H1 (cell line): ENCODE measurements at regions not wholly inside any gene's neighbourhood (a gene's known extent, or its start where the extent isn't known, plus 50 kb on each side); places are given as distances from the start of the nearest gene placed in this dataset.

Experiments
- EGR1 ChIP-seq: IDR thresholded peaks from 2 replicates; pipeline ENCODE4 v1.6.1; 2011; ENCODE audit warnings: low read depth, low read length, borderline replicate concordance
- NRF1 ChIP-seq: IDR thresholded peaks from 2 replicates; pipeline ENCODE4 v1.6.1; 2011; ENCODE audit warnings: mild to moderate bottlenecking, low read depth, low read length, improper control_type of control experiment
- POLR2A ChIP-seq, 2 experiments: IDR thresholded peaks; 1 replicate in 1 of 2; 2 replicates in 1 of 2; pipeline ENCODE4 v1.6.1; 2011; ENCODE audit warnings: low read depth in 2 of 2, low read length in 2 of 2, mild to moderate bottlenecking in 2 of 2; ENCODE audit errors: control extremely low read depth in 1 of 2
- SAP30 ChIP-seq: fragments of 300-600 bp; sonication (generic); IDR thresholded peaks from 2 replicates; pipeline ENCODE4 v1.7.1; 2012; ENCODE audit warnings: low read length, moderate library complexity, mild to moderate bottlenecking, inconsistent platforms; ENCODE audit not compliant: insufficient read depth, insufficient replicate concordance
- TF ChIP-seq, protein P1 (sequence below): fragments of 300-600 bp; sonication (generic); IDR thresholded peaks from 2 replicates; pipeline ENCODE4 v1.7.1; 2012; ENCODE audit warnings: low read length, moderate library complexity, mild to moderate bottlenecking, inconsistent platforms; ENCODE audit not compliant: insufficient replicate concordance

GRCh38 chr3:110750201-110750600 is 321.4 kb upstream of the NECTIN3 start (continued):
- TF ChIP-seq, protein P1, sequence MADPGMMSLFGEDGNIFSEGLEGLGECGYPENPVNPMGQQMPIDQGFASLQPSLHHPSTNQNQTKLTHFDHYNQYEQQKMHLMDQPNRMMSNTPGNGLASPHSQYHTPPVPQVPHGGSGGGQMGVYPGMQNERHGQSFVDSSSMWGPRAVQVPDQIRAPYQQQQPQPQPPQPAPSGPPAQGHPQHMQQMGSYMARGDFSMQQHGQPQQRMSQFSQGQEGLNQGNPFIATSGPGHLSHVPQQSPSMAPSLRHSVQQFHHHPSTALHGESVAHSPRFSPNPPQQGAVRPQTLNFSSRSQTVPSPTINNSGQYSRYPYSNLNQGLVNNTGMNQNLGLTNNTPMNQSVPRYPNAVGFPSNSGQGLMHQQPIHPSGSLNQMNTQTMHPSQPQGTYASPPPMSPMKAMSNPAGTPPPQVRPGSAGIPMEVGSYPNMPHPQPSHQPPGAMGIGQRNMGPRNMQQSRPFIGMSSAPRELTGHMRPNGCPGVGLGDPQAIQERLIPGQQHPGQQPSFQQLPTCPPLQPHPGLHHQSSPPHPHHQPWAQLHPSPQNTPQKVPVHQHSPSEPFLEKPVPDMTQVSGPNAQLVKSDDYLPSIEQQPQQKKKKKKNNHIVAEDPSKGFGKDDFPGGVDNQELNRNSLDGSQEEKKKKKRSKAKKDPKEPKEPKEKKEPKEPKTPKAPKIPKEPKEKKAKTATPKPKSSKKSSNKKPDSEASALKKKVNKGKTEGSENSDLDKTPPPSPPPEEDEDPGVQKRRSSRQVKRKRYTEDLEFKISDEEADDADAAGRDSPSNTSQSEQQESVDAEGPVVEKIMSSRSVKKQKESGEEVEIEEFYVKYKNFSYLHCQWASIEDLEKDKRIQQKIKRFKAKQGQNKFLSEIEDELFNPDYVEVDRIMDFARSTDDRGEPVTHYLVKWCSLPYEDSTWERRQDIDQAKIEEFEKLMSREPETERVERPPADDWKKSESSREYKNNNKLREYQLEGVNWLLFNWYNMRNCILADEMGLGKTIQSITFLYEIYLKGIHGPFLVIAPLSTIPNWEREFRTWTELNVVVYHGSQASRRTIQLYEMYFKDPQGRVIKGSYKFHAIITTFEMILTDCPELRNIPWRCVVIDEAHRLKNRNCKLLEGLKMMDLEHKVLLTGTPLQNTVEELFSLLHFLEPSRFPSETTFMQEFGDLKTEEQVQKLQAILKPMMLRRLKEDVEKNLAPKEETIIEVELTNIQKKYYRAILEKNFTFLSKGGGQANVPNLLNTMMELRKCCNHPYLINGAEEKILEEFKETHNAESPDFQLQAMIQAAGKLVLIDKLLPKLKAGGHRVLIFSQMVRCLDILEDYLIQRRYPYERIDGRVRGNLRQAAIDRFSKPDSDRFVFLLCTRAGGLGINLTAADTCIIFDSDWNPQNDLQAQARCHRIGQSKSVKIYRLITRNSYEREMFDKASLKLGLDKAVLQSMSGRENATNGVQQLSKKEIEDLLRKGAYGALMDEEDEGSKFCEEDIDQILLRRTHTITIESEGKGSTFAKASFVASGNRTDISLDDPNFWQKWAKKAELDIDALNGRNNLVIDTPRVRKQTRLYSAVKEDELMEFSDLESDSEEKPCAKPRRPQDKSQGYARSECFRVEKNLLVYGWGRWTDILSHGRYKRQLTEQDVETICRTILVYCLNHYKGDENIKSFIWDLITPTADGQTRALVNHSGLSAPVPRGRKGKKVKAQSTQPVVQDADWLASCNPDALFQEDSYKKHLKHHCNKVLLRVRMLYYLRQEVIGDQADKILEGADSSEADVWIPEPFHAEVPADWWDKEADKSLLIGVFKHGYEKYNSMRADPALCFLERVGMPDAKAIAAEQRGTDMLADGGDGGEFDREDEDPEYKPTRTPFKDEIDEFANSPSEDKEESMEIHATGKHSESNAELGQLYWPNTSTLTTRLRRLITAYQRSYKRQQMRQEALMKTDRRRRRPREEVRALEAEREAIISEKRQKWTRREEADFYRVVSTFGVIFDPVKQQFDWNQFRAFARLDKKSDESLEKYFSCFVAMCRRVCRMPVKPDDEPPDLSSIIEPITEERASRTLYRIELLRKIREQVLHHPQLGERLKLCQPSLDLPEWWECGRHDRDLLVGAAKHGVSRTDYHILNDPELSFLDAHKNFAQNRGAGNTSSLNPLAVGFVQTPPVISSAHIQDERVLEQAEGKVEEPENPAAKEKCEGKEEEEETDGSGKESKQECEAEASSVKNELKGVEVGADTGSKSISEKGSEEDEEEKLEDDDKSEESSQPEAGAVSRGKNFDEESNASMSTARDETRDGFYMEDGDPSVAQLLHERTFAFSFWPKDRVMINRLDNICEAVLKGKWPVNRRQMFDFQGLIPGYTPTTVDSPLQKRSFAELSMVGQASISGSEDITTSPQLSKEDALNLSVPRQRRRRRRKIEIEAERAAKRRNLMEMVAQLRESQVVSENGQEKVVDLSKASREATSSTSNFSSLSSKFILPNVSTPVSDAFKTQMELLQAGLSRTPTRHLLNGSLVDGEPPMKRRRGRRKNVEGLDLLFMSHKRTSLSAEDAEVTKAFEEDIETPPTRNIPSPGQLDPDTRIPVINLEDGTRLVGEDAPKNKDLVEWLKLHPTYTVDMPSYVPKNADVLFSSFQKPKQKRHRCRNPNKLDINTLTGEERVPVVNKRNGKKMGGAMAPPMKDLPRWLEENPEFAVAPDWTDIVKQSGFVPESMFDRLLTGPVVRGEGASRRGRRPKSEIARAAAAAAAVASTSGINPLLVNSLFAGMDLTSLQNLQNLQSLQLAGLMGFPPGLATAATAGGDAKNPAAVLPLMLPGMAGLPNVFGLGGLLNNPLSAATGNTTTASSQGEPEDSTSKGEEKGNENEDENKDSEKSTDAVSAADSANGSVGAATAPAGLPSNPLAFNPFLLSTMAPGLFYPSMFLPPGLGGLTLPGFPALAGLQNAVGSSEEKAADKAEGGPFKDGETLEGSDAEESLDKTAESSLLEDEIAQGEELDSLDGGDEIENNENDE: no peak
- TF ChIP-seq EGR1: no peak
- TF ChIP-seq POLR2A (IDR thresholded peaks at IDR 0.05; ENCODE audit: control extremely low read depth in 1 of 2, low read depth in 2 of 2, low read length in 2 of 2): no peak
- no peak for TF ChIP-seq SAP30
- TF ChIP-seq NRF1: no peak
